KMS-11 (cell line): ENCODE measurements at regions not wholly inside any gene's neighbourhood (a gene's known extent, or its start where the extent isn't known, plus 50 kb on each side); places are given as distances from the start of the nearest gene placed in this dataset.

Experiments used
- H2AFZ ChIP-seq: fragments of 200-600 bp; sonication (generic); 2 replicates; pipeline ENCODE4 v1.6.1; 2016; ENCODE audit warnings: antibody characterized with exemption, mixed run types, low read depth
- H3K27ac ChIP-seq: fragments of 200-600 bp; sonication (generic); 2 replicates; pipeline ENCODE4 v1.6.1; 2016; ENCODE audit warnings: mild to moderate bottlenecking, mixed run types
- H3K27me3 ChIP-seq: fragments of 200-600 bp; sonication (generic); 2 replicates; pipeline ENCODE4 v1.6.1; 2017; ENCODE audit warnings: mild to moderate bottlenecking, low read depth, mixed run types, moderate library complexity; ENCODE audit not compliant: insufficient read depth
- H3K36me3 ChIP-seq: fragments of 200-600 bp; sonication (generic); 2 replicates; pipeline ENCODE4 v1.6.1; 2017; ENCODE audit warnings: mild to moderate bottlenecking, mixed run types; ENCODE audit not compliant: insufficient read depth
- H3K4me1 ChIP-seq: fragments of 200-600 bp; sonication (generic); 2 replicates; pipeline ENCODE4 v1.6.1; 2016; ENCODE audit warnings: mild to moderate bottlenecking, low read depth, mixed run types; ENCODE audit not compliant: poor library complexity, severe bottlenecking
- H3K4me2 ChIP-seq: fragments of 200-600 bp; sonication (generic); 2 replicates; pipeline ENCODE4 v1.7.0; 2016; ENCODE audit warnings: mild to moderate bottlenecking, mixed run types
- H3K4me3 ChIP-seq: fragments of 200-600 bp; sonication (generic); IDR thresholded peaks from 2 replicates; pipeline ENCODE4 v1.6.1; 2017; ENCODE audit warnings: low read depth, low read length, mixed read lengths; ENCODE audit not compliant: insufficient read depth
- H3K79me2 ChIP-seq: fragments of 200-600 bp; sonication (generic); 2 replicates; pipeline ENCODE4 v1.6.1; 2016; ENCODE audit warnings: low read depth, mixed run types; ENCODE audit not compliant: insufficient read depth
- H3K9ac ChIP-seq: fragments of 200-600 bp; sonication (generic); 2 replicates; pipeline ENCODE4 v1.6.1; 2016; ENCODE audit warnings: mild to moderate bottlenecking, mixed run types
- H4K20me1 ChIP-seq: fragments of 200-600 bp; sonication (generic); 2 replicates; pipeline ENCODE4 v1.6.1; 2016; ENCODE audit warnings: mild to moderate bottlenecking, mixed run types; ENCODE audit not compliant: insufficient read depth
- CTCF ChIP-seq: fragments of 200-600 bp; sonication (generic); conservative IDR thresholded peaks from 2 replicates; pipeline ENCODE4 v1.6.1; 2017; ENCODE audit warnings: low read depth, mild to moderate bottlenecking, antibody characterized with exemption, low read length, moderate library complexity, mixed read lengths

GRCh38 chr12:47396902-47397663 lies 308.7 kb downstream of the RPAP3 start:
- TF ChIP-seq CTCF = no peak
- no peaks in the 10 kb centered on the region for H3K36me3 ChIP-seq
- no peak overlapping the region for H3K4me3 ChIP-seq
- no peak overlapping the region for H3K4me2 ChIP-seq
- no peaks in the 10 kb centered on the region for H3K4me1 ChIP-seq
- no peaks in the 10 kb centered on the region for H3K79me2 ChIP-seq
- no peaks in the 10 kb centered on the region for H3K27me3 ChIP-seq
- H3K27ac ChIP-seq = no peak overlapping the region
- no peak overlapping the region for H3K9ac ChIP-seq
- no peaks in the 10 kb centered on the region for H4K20me1 ChIP-seq
- no peak overlapping the region for H2AFZ ChIP-seq

GRCh38 chr12:47394070-47394469 lies 311.8 kb downstream of the RPAP3 start:
- no peak for TF ChIP-seq CTCF
- no peaks in the 10 kb centered on the region for H3K36me3 ChIP-seq
- H3K27me3 ChIP-seq = no peaks in the 10 kb centered on the region
- H3K4me1 ChIP-seq = no peaks in the 10 kb centered on the region
- no peak overlapping the region for H2AFZ ChIP-seq
- no peaks in the 10 kb centered on the region for H3K79me2 ChIP-seq
- no peak overlapping the region for H3K4me2 ChIP-seq
- H3K9ac ChIP-seq = no peak overlapping the region
- no peak overlapping the region for H3K4me3 ChIP-seq
- H4K20me1 ChIP-seq = no peaks in the 10 kb centered on the region
- H3K27ac ChIP-seq = no peak overlapping the region

GRCh38 chr12:47393403-47393790 lies 312.4 kb downstream of the RPAP3 start:
- no peak for TF ChIP-seq CTCF
- Histone ChIP-seq H3K79me2 (no peaks in the 10 kb centered on the region), H3K27me3 (no peaks in the 10 kb centered on the region), H3K9ac (no peak overlapping the region), H3K27ac (no peak overlapping the region), H2AFZ (no peak overlapping the region), H3K4me1 (no peaks in the 10 kb centered on the region), H4K20me1 (no peaks in the 10 kb centered on the region), H3K4me2 (no peak overlapping the region), H3K4me3 (no peak overlapping the region), H3K36me3 (no peaks in the 10 kb centered on the region)

GRCh38 chr12:47391566-47391965 lies 311.8 kb upstream of the AMIGO2 start:
- Histone ChIP-seq H3K36me3 (no peaks in the 10 kb centered on the region), H4K20me1 (no peaks in the 10 kb centered on the region), H2AFZ (no peak overlapping the region), H3K4me2 (no peak overlapping the region), H3K27ac (no peak overlapping the region), H3K9ac (no peak overlapping the region), H3K4me1 (no peaks in the 10 kb centered on the region), H3K79me2 (no peaks in the 10 kb centered on the region), H3K27me3 (no peaks in the 10 kb centered on the region), H3K4me3 (no peak overlapping the region)
- TF ChIP-seq CTCF = no peak
